Tongue (tissue), 1 donor: ENCODE measurements at regions not wholly inside any gene's neighbourhood (a gene's known extent, or its start where the extent isn't known, plus 50 kb on each side); places are given as distances from the start of the nearest gene placed in this dataset.
"Not testable (repeated sequence)": the region's sequence is repeated elsewhere in the genome, so short reads cannot be mapped to it uniquely, and the experiment has no call there.

ENCODE experiments used
- DNase-seq: peaks from one replicate; pipeline ENCODE4 v3.0.0-alpha.2; 2015

- no peak for DNase-seq
These were observed 123.1 kb upstream of the PRMT8 start for GRCh38 chr12:3367750-3368444.

DNA sequence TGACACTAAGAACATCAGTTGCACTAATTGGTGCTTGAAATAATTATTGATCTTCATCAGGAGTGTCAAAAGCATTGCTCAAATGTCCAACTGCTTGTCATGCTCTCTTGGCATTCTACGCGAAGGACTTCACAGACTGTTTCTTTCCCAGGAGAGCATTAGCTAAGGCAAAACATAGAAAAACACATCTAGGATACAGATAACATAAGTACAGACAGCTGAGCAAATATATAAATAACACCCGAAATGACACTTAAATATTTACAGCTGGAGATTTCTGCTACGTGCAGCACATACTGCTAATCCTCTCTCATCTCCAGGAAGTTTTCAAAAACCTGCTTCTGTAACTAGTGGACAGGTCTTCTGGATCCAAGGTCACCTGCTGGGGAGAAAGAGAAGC, 120.0 kb upstream of the PRMT8 start:
- DNase-seq = peak; percentile 23

- no peak for DNase-seq
These were observed 115.7 kb upstream of the PRMT8 start for GRCh38 chr12:3375326-3375725.

DNA sequence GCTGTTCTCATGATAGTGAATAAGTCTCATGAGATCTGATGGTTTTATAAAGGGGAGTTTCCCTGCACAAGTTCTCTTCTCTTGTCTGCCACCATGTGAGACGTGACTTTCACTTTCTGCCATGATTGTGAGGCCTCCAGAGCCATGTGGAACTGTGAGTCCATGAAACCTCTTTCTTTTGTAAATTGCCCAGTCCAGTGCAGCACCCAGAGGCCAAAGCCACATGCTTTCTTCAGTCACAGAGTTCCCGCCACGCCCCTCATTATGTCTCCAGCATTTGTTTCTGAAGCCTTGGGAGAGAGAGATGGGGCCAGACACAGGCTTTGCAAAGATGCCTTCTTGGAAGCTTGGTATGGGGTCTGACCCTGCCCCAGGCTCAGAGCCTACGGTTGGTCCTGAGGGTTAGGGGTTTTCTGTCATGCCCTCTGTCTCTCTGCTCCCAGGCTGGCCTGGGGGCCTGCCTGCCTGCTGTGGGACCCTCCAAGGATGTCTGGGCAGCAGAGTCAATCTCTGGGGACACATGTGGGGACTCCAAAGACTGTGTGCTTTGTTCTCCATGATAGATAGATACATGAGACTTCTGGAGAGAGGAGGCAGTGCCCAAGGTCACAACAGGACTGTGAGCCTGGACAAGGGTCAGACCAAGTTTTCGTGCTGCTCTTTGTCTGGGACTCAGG, 114.1 kb upstream of the PRMT8 start:
- no peak for DNase-seq

DNA sequence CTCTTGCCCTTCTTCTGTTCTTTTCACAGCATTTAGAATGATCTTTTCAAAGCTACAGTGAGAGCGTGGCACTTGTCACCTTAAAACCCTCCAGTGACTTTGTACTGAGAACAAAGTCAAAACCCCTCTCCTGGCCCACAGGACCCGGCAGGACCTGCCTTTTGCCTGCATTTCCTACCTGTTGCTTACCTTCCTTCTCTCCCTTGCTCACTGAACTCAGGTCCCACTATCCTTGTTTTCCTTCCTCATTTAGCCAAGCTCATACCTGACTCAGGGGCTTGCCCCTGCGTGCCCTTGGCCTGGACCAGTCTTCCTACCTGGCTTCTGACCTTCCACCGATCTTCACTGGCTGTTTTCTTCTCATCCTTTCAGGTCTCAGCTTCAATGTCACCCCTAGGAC, 112.3 kb upstream of the PRMT8 start:
- no peak for DNase-seq

- no peak for DNase-seq
These were observed 111.9 kb upstream of the PRMT8 start for GRCh38 chr12:3379079-3379478.

DNA sequence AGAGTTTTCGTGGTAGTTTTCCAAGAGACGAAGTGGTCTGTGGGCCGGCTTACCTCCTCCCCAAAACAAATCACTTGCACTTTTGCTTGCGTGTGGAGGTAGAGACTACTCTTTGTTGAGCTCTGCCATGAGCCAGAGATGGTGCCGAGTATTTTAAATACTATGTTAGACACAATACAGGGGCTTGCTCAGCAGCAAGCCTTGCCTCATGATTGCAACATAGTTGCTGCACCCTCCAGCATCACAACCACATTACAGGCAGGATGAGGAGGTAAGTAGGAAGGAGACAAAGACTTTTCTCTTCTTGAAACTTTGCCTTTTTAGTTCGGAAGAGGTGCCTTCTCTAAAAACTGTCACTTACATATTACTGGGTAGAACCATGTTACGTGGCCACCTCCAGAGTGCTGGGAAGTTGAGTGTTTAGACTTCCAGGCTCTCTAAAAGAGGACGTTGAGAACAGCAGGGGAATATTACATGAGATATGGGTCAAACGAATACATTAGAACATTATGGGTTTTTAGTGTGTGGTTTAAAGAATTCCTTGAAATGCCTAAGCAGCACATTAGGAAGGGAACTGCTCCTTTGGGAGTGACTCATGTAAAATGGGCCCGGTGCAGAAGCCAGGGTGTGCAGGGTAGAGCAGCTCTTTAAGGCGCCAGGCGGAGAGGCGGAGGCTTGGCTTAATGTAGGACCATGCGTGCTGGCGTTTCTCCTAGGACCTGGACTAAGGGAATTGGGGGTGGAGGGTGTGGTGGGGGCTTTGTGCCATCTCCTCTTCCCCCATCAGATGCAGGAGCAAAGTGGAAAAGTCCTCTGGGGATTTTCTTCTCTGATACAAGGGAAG, 110.6 kb upstream of the PRMT8 start:
- DNase-seq = peak; percentile 5

DNA sequence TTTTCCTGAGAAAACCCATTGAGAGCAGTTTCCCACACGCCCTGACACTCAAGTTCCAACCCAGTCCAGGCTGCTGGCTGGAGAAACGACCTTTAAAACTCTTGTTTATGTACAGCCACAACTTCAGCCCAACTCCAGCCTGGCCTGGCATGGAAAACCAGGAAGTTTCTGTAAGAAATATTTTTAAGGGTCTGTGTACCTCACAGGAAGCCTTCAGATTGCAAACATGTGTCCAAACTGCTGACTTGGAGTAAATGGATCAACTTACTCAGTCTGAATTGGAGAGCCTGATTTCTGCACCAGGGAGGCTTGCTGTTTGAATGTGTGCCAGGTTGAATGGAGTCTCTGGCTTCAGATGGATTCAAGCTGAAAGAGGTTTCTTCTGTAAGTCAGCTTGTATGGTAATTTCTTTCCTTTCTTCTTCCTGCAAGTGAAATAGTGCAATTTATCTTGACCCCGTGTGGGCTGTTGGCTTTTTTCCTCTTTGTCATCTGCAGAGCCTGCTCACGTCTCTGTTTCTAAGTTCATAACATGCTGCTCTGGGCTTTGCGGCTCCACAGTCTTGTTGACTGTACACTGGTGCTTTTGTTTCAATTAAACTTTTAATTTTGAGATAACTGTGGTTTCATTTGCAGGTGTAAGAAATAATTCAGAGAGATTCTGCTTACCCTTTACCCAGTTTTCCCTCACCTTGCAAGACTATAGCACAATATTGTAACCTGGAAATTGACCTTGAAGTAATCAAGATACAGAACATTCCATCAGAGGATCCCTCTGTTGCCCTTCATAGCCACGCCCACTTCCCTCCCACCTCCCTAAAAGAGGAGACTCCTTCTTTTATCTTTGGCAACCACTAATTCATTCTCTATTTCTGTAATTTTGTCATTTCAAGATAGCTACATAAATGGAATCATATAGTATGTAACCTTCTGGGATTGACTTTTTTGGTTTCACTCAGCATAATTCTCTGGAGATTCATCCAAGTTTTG, 109.7 kb upstream of the PRMT8 start:
- DNase-seq = peak; percentile 95

DNA sequence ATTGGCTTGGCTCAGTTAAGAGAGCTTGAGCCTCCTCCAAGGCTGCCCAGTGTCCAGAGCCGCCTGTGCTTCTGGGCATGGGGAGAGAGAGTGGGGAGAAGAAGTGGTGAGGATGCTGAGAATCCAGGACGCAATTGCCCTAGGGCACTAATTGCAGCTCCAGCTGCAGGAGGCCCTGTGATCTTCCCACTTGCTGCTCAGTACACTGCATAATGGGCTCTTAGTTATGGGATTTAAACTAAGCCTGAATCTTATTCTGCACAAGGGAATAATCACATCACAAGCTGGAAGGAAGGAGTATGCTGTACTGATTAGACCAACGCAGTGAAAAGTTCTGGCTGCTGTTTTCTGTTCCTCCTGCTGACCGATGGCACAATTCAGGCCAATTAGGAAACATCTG, 101.0 kb upstream of the PRMT8 start:
- DNase-seq = peak; percentile 5

DNA sequence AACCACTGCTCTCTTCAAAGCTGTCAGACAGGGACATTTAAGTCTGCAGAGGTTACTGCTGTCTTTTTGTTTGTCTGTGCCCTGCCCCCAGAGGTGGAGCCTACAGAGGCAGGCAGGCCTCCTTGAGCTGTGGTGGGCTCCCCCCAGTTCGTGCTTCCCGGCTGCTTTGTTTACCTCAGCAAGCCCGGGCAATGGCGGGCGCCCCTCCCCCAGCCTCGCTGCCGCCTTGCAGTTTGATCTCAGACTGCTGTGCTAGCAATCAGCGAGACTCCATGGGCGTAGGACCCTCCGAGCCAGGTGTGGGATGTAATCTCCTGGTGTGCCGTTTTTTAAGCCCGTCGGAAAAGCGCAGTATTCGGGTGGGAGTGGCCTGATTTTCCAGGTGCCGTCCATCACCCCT, 93.4 kb upstream of the PRMT8 start:
- DNase-seq = not testable (repeated sequence)

GRCh38 chr12:3398196-3398789, 92.7 kb upstream of the PRMT8 start:
- DNase-seq = no peak

- no peak for DNase-seq
These were observed 85.2 kb upstream of the PRMT8 start for GRCh38 chr12:3405821-3406220.

DNA sequence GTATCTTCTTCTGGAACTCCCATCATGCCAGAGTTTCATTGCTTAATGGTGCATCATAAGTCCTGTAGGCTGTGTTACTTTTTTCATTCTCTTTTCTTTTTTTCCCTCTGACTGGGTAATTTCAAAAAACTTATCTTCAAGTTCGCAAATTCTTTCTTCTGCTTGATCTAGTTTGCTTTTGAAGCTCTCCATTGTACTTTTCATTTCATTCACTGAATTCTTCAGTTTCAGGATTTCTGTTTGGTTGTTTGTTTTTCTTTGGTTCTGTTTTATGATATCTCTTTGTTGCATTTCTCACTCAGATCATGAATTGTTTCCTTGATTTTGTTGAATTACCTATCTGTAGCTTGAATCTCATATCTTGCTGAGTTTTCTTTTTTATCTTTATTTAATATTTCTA, 83.3 kb upstream of the PRMT8 start:
- no peak for DNase-seq

- DNase-seq = no peak
These were observed 81.3 kb upstream of the PRMT8 start for GRCh38 chr12:3409662-3410061.

DNA sequence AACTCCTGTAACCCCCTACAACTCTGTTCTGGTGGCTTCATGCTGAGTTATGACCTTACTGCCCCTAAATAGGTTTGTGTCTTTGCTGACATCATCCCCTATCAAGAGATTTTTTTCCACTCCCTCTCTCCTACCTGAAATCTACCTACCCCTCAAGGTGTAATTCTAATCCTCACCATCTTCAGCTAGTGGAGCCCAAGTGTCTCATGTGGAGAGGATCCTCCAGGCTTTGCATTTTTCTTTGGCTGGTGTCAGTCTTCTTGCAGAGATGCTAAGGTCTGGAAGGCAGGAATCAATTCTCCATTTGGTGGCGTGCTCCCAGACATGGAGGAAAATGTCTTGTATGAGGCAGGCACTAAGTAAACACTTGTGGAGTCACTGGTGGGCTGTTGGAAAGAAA, 74.8 kb upstream of the PRMT8 start:
- no peak for DNase-seq

- DNase-seq = no peak
These were observed 74.3 kb upstream of the PRMT8 start for GRCh38 chr12:3416670-3417069.

- no peak for DNase-seq
These were observed 73.9 kb upstream of the PRMT8 start for GRCh38 chr12:3417113-3417512.

DNA sequence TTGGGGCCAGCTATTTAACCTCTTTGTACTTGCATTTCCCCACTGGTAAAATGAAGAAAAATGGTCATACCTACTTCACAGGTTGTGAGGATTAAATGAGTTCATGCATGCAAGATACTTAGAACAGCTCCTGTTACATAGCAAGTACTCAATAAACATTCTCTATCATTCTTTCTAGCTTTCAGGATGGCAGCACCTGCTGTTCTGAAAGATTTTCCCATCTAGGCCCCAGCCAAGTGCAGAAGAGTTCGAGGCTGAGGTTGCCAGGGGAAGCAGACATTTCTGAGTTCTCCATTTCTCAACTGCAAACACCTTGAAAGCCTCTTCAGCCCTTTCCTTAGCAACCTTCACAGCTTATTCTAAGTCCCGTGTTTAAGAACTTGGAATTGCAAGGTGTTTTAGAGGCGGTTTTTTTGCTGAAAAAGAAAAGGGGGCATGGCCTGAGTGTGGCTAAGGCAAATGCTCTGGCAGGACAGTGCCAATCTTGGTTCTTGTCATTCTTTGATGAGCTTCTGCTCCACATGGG, 73.0 kb upstream of the PRMT8 start:
- no peak for DNase-seq

GRCh38 chr12:3418609-3419390, 72.2 kb upstream of the PRMT8 start:
- no peak for DNase-seq

- DNase-seq = no peak
These were observed 71.4 kb upstream of the PRMT8 start for GRCh38 chr12:3419558-3419957.

DNA sequence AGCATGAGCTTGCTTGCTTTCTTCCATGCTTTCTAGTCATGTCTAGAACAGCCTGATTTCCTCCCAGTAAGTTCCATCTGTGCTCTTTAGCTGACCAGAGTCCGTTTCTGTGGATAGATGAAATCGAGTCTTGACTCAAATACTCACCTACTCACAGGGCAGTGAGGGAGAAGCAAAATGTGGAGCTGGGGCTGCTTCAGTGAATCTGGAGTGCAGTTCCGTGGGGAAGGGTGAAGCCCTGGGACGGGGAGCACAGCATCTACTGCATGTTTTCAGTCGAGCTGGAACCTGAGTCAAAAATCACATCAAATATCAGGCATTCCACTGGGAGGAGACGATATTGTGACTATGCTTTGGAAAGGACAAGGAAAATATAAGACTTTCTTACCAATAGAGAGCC, 70.3 kb upstream of the PRMT8 start:
- no peak for DNase-seq
